ENCODE measurements at regions not wholly inside any gene's neighbourhood (a gene's known extent, or its start where the extent isn't known, plus 50 kb on each side); places are given as distances from the start of the nearest gene placed in this dataset.

DNA sequence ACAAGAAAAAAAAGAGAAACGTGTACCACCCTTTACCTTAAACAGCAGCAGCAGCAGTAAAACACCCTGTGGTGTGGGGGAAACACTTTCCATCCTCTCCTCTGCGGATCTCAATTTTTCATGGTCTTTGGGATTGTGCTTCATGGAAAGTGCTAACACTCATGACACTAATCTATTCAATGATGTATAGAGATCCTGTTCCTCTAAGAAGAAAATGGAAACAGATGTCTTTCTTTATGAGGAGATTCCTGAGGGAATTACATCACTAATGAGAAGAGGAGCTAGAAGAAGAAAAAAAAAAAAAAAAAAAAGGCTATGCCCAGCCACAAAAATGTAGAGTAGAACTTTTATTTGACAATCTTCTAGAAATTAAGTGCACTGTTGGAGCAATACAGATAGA is 62.9 kb upstream of the NDST3 start:
- TF ChIP-seq, protein P1, sequence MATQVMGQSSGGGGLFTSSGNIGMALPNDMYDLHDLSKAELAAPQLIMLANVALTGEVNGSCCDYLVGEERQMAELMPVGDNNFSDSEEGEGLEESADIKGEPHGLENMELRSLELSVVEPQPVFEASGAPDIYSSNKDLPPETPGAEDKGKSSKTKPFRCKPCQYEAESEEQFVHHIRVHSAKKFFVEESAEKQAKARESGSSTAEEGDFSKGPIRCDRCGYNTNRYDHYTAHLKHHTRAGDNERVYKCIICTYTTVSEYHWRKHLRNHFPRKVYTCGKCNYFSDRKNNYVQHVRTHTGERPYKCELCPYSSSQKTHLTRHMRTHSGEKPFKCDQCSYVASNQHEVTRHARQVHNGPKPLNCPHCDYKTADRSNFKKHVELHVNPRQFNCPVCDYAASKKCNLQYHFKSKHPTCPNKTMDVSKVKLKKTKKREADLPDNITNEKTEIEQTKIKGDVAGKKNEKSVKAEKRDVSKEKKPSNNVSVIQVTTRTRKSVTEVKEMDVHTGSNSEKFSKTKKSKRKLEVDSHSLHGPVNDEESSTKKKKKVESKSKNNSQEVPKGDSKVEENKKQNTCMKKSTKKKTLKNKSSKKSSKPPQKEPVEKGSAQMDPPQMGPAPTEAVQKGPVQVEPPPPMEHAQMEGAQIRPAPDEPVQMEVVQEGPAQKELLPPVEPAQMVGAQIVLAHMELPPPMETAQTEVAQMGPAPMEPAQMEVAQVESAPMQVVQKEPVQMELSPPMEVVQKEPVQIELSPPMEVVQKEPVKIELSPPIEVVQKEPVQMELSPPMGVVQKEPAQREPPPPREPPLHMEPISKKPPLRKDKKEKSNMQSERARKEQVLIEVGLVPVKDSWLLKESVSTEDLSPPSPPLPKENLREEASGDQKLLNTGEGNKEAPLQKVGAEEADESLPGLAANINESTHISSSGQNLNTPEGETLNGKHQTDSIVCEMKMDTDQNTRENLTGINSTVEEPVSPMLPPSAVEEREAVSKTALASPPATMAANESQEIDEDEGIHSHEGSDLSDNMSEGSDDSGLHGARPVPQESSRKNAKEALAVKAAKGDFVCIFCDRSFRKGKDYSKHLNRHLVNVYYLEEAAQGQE (IDR thresholded peaks at IDR 0.05; ENCODE audit: insufficient replicate concordance, low read depth): no peak
- TF ChIP-seq, protein P2, sequence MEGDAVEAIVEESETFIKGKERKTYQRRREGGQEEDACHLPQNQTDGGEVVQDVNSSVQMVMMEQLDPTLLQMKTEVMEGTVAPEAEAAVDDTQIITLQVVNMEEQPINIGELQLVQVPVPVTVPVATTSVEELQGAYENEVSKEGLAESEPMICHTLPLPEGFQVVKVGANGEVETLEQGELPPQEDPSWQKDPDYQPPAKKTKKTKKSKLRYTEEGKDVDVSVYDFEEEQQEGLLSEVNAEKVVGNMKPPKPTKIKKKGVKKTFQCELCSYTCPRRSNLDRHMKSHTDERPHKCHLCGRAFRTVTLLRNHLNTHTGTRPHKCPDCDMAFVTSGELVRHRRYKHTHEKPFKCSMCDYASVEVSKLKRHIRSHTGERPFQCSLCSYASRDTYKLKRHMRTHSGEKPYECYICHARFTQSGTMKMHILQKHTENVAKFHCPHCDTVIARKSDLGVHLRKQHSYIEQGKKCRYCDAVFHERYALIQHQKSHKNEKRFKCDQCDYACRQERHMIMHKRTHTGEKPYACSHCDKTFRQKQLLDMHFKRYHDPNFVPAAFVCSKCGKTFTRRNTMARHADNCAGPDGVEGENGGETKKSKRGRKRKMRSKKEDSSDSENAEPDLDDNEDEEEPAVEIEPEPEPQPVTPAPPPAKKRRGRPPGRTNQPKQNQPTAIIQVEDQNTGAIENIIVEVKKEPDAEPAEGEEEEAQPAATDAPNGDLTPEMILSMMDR (IDR thresholded peaks at IDR 0.05; ENCODE audit: insufficient read depth, low read length): no peak
